K562 (cell line): ENCODE measurements at regions not wholly inside any gene's neighbourhood (a gene's known extent, or its start where the extent isn't known, plus 50 kb on each side); places are given as distances from the start of the nearest gene placed in this dataset.

Source experiments
- ATAC-seq: fragments of 200-7000 bp; cut with Tn5 transposase; 3 replicates; pipeline ENCODE4 v1.9.1; 2020; ENCODE audit warnings: moderate library complexity
- BruUV-seq: library from RNA; stranded (reverse); fragments of 400-500 nt; replicated peaks from 2 replicates; lab custom pipeline; 2021; lab: Mats Ljungman, UMichigan
- CTCF ChIA-PET: fragments of 300-600 bp; formaldehyde crosslinking; extraction: SDS; loops from one replicate; lab custom pipeline; 2021; ENCODE audit warnings: low intra/inter-chr PET ratio; lab: Yijun Ruan, JAX
- POLR2A ChIA-PET: fragments of 300-600, 350-650 bp; sonication (Branson Sonifier 250); formaldehyde crosslinking; extraction: SDS; loops from one replicate; lab custom pipeline; 2021; ENCODE audit warnings: antibody characterized with exemption, inconsistent platforms; lab: Yijun Ruan, JAX
- DNase-seq, 4 experiments: peaks; one replicate each; pipeline versions ENCODE4 v3.0.0 to v3.0.0-alpha.2; 2011 to 2018; ENCODE audit warnings: low spot score in 3 of 4, mixed read lengths in 3 of 4; ENCODE audit errors: extremely low read depth in 1 of 4
- FAIRE-seq: peaks from 2 replicates; lab custom pipeline; 2011; peaks lifted over from hg19 to GRCh38; lab: Jason Lieb, UNC
- H2AFZ ChIP-seq: 2 replicates; pipeline ENCODE4 v1.6.0; 2011; ENCODE audit warnings: low read depth, low read length, control low read depth, inconsistent platforms
- H3K27ac ChIP-seq: fragments of 200-600 bp; 3 replicates; pipeline ENCODE4 v1.8.0; 2011; ENCODE audit warnings: low read depth, mild to moderate bottlenecking, control low read depth, inconsistent platforms, low read length, moderate library complexity, mixed read lengths; ENCODE audit errors: extremely low read depth
- H3K27me3 ChIP-seq, 2 experiments: fragments of 300-600 bp in 1 of 2; 2 replicates in 1 of 2; 3 replicates in 1 of 2; pipeline versions ENCODE4 v1.6.0 to v1.8.0; 2011; ENCODE audit warnings: inconsistent platforms in 2 of 2, low read length in 2 of 2, mild to moderate bottlenecking in 1 of 2, mixed read lengths in 1 of 2, moderate library complexity in 1 of 2; ENCODE audit not compliant: control insufficient read depth in 2 of 2, insufficient read depth in 2 of 2
- H3K36me3 ChIP-seq: fragments of 300-600 bp; 3 replicates; pipeline ENCODE4 v1.8.0; 2011; ENCODE audit warnings: mild to moderate bottlenecking, low read length, inconsistent platforms; ENCODE audit not compliant: control insufficient read depth, insufficient read depth
- H3K4me1 ChIP-seq, 2 experiments: fragments of 200-600 bp in 1 of 2; replicated peaks in 1 of 2; 2 replicates in 1 of 2; 3 replicates in 1 of 2; pipeline versions ENCODE4 v1.5.1 to v1.8.0; 2011; ENCODE audit warnings: inconsistent platforms in 2 of 2, low read length in 2 of 2, mild to moderate bottlenecking in 1 of 2, mixed read lengths in 1 of 2, moderate library complexity in 1 of 2; ENCODE audit not compliant: control insufficient read depth in 2 of 2, insufficient read depth in 2 of 2
- H3K4me2 ChIP-seq: 2 replicates; pipeline ENCODE4 v1.6.1; 2011; ENCODE audit warnings: low read length, control low read depth, inconsistent platforms, mixed read lengths; ENCODE audit not compliant: insufficient read depth
- H3K4me3 ChIP-seq: fragments of 200-600 bp; sonication (generic), shearing (Covaris generic); 2 replicates; pipeline ENCODE4 v1.5.1; 2016; ENCODE audit warnings: control low read depth, inconsistent platforms
- H3K79me2 ChIP-seq: fragments of 200-600 bp; 3 replicates; pipeline ENCODE4 v1.8.0; 2011; ENCODE audit warnings: low read length, inconsistent platforms; ENCODE audit not compliant: control insufficient read depth, insufficient read depth
- H3K9ac ChIP-seq, 2 experiments: 2 replicates each; pipeline versions ENCODE4 v1.6.0 to v1.6.1; 2011; ENCODE audit warnings: low read depth in 2 of 2, low read length in 2 of 2, control low read depth in 1 of 2, inconsistent platforms in 1 of 2, mild to moderate bottlenecking in 1 of 2, mixed read lengths in 1 of 2; ENCODE audit not compliant: insufficient read depth in 1 of 2
- H3K9me1 ChIP-seq: one replicate; pipeline ENCODE4 v1.6.0; 2011; ENCODE audit warnings: inconsistent platforms, mild to moderate bottlenecking, low read length, moderate library complexity; ENCODE audit not compliant: control insufficient read depth, insufficient read depth
- H3K9me3 ChIP-seq: replicated peaks from 2 replicates; pipeline ENCODE4 v1.5.1; 2011; ENCODE audit warnings: low read depth, low read length, inconsistent platforms; ENCODE audit not compliant: control insufficient read depth, insufficient read depth
- H4K20me1 ChIP-seq: replicated peaks from 2 replicates; pipeline ENCODE4 v1.6.1; 2011; ENCODE audit warnings: low read length, inconsistent platforms, mixed read lengths; ENCODE audit not compliant: control insufficient read depth, insufficient read depth
- ATF1 ChIP-seq, 2 experiments: fragments of 450-650 bp in 1 of 2; IDR thresholded peaks; 2 replicates each; pipeline ENCODE4 v1.6.1; 2016; ENCODE audit warnings: missing compliant biosample characterization in 1 of 2, missing genetic modification characterization in 1 of 2
- C11orf30 ChIP-seq: fragments of 450-650 bp; IDR thresholded peaks from 2 replicates; pipeline ENCODE4 v1.6.1; 2016; ENCODE audit warnings: low read depth, mild to moderate bottlenecking
- MLX ChIP-seq, 2 experiments: fragments of 450-650 bp in 1 of 2; sonication (generic) in 1 of 2; formaldehyde crosslinking; conservative IDR thresholded peaks; 2 replicates each; pipeline versions ENCODE4 v1.4.0 to v1.8.1; 2020 to 2022; ENCODE audit warnings: mild to moderate bottlenecking in 1 of 2, missing genetic modification reagents in 1 of 2
- PRPF4 ChIP-seq: fragments of 200-400 bp; formaldehyde crosslinking; IDR thresholded peaks from one replicate; pipeline ENCODE4 v1.6.1; 2017; ENCODE audit warnings: low read length, low read depth, mild to moderate bottlenecking; ENCODE audit not compliant: insufficient read depth, poor library complexity, severe bottlenecking
- RBM39 ChIP-seq: fragments of 200-400 bp; formaldehyde crosslinking; optimal IDR thresholded peaks from 2 replicates; pipeline ENCODE3; 2018; ENCODE audit warnings: low read depth, low read length
- SFPQ ChIP-seq: fragments of 200-400 bp; formaldehyde crosslinking; IDR thresholded peaks from 2 replicates; pipeline ENCODE4 v1.6.1; 2017; ENCODE audit warnings: mild to moderate bottlenecking, low read depth, low read length, moderate library complexity
- SLC30A9 ChIP-seq: fragments of 250-450 bp; sonication (Bioruptor Pico); IDR thresholded peaks from 2 replicates; pipeline ENCODE4 v1.8.0; 2022; ENCODE audit warnings: mild to moderate bottlenecking, moderate library complexity
- ZHX1 ChIP-seq: fragments of 150-350 bp; conservative IDR thresholded peaks from 2 replicates; pipeline ENCODE4 v1.6.1; 2014; ENCODE audit warnings: low read length
- ZNF23 ChIP-seq: fragments of 250-450 bp; sonication (Bioruptor Pico); IDR thresholded peaks from 2 replicates; pipeline ENCODE4 v1.4.0; 2020; ENCODE audit warnings: mild to moderate bottlenecking
- ZNF311 ChIP-seq: fragments of 250-450 bp; sonication (Bioruptor Pico); IDR thresholded peaks from 2 replicates; pipeline ENCODE4 v1.4.0; 2020; ENCODE audit warnings: mild to moderate bottlenecking, moderate library complexity
- ZNF395 ChIP-seq: fragments of 200-800 bp; sonication (Bioruptor generic); IDR thresholded peaks from 2 replicates; pipeline ENCODE4 v1.6.1; 2017; ENCODE audit warnings: missing genetic modification characterization, missing compliant biosample characterization
- ZNF445 ChIP-seq: fragments of 250-450 bp; sonication (Bioruptor Pico); IDR thresholded peaks from 2 replicates; pipeline ENCODE4 v1.4.0; 2020; ENCODE audit warnings: low read depth, mild to moderate bottlenecking, moderate library complexity
- ZNF655 ChIP-seq: fragments of 250-450 bp; sonication (Bioruptor Pico); IDR thresholded peaks from 2 replicates; pipeline ENCODE4 v1.5.0; 2021
- WGBS: fragments of 100-300 bp; shearing (Covaris generic); methylation state at CpG from one replicate; pipeline ENCODE4 v1.1.6; 2016; ENCODE audit warnings: low coverage, mixed read lengths; ENCODE audit not compliant: insufficient coverage; ENCODE audit errors: missing lambda C conversion rate; 5-methylcytosine and 5-hydroxymethylcytosine counted together
- in situ Hi-C: fragments of 300-500 bp; cut with MboI; formaldehyde crosslinking; loops from 4 replicates; pipeline ENCODE4 v1.15.0; 2018; ENCODE audit warnings: inconsistent platforms, mixed read lengths
- intact Hi-C: fragments of 100-400 bp; cut with micrococcal nuclease; formaldehyde crosslinking; loops from 2 replicates; pipeline ENCODE4 v1.14.2; 2022

- no peak for ATAC-seq
- no peak for DNase-seq
- H3K27me3 ChIP-seq = no peaks in the 10 kb centered on the region; a peak in 1 of 5 replicates
- no peak overlapping the region for H3K9ac ChIP-seq
- 0% methylated on average over 3 of the region's 9 CpGs for WGBS
- H3K36me3 ChIP-seq = no peaks in the 10 kb centered on the region
- no peak for FAIRE-seq
- POLR2A ChIA-PET = interaction anchor here (0.7 kb wide), 1 partner anchor 141 kb away, joined by 3 read pairs; no protein-coding TSS in a partner anchor
- CTCF ChIA-PET = no interaction called here
- in situ Hi-C loops (no loop called here), intact Hi-C loops (no loop called here)
- H3K4me3 ChIP-seq = no peak overlapping the region
- no peaks in the 10 kb centered on the region for H3K4me1 ChIP-seq
- no TSS peak for BruUV-seq
- no peak overlapping the region for H3K4me2 ChIP-seq
- no peaks in the 10 kb centered on the region for H3K9me1 ChIP-seq
- H4K20me1 ChIP-seq = no peaks in the 10 kb centered on the region
- H2AFZ ChIP-seq = no peak overlapping the region
- H3K27ac ChIP-seq = no peak overlapping the region
- no peaks in the 10 kb centered on the region for H3K79me2 ChIP-seq
- TF ChIP-seq RBM39 (no peak), SLC30A9 (CRISPR knock-in tag) (no peak), SFPQ (no peak), ZNF445 (no peak), ZNF311 (no peak), ZHX1 (no peak), C11orf30 (no peak), ZNF23 (CRISPR knock-in tag) (no peak), ZNF655 (CRISPR knock-in tag) (no peak), ZNF395 (CRISPR knock-in tag) (no peak), MLX (CRISPR knock-in tag; conservative IDR thresholded peaks at IDR 0.05) (no peak), PRPF4 (no peak), ATF1 (CRISPR knock-in tag; IDR thresholded peaks at IDR 0.05) (no peak), ATF1 (tag; IDR thresholded peaks at IDR 0.05) (no peak)
- TF ChIP-seq, all 486 proteins: peak for 0
- H3K9me3 ChIP-seq = no peaks in the 10 kb centered on the region
Observed at GRCh38 chr22:48366591-48366990, 1461.1 kb downstream of the BRD1 start.
